ENCODE measurements at regions not wholly inside any gene's neighbourhood (a gene's known extent, or its start where the extent isn't known, plus 50 kb on each side); places are given as distances from the start of the nearest gene placed in this dataset.

DNA sequence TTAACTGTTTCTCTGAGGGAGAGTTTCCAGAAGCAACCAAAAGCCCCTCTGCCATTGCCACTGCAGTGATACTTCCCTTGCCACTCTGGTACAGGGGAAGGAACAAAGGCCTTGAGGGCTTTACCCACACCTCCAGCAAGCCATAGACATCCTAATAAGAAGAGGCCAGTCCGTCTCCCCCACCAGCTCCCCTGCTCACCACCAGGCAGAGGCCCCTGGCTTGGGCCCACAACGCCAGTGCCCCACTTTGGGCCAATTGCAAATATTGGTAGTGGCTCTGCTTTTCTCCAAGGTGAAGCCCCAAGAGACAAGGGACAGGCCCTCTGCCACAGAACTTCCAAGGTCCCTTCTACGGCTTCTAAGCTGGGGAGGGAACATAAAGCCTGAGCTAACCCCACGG lies 833.0 kb downstream of the DACH1 start:
- no peak overlapping the region for H3K27ac ChIP-seq (ENCODE audit: low read depth, low read length)
- H3K36me3 ChIP-seq (ENCODE audit: control insufficient read depth in 5 of 5, insufficient read depth in 5 of 5, low read length in 5 of 5) = no peaks in the 10 kb centered on the region
- no peak overlapping the region for H3K4me3 ChIP-seq (ENCODE audit: low read depth in 1 of 5, low read length in 5 of 5)
- no peak overlapping the region for H3K9ac ChIP-seq (ENCODE audit: low read length in 5 of 5)
- peaks cover 0 to 13% (median 5%) of the 10 kb centered on the region in 5 donors for H3K9me3 ChIP-seq (ENCODE audit: control insufficient read depth in 5 of 5, low read length in 5 of 5)
- H3K27me3 ChIP-seq (ENCODE audit: control insufficient read depth in 5 of 5, insufficient read depth in 4 of 5, low read length in 5 of 5) = no peaks in the 10 kb centered on the region
- H3K4me1 ChIP-seq (ENCODE audit: control insufficient read depth in 5 of 5, insufficient read depth in 5 of 5, low read length in 5 of 5) = no peaks in the 10 kb centered on the region

GRCh38 chr13:71033026-71033425 lies 834.0 kb downstream of the DACH1 start:
- Histone ChIP-seq H3K4me1 (ENCODE audit: control insufficient read depth in 5 of 5, insufficient read depth in 5 of 5, low read length in 5 of 5) (no peaks in the 10 kb centered on the region), H3K27ac (ENCODE audit: low read depth, low read length) (no peak overlapping the region), H3K36me3 (ENCODE audit: control insufficient read depth in 5 of 5, insufficient read depth in 5 of 5, low read length in 5 of 5) (no peaks in the 10 kb centered on the region), H3K27me3 (ENCODE audit: control insufficient read depth in 5 of 5, insufficient read depth in 4 of 5, low read length in 5 of 5) (no peaks in the 10 kb centered on the region), H3K9ac (ENCODE audit: low read length in 5 of 5) (no peak overlapping the region), H3K4me3 (ENCODE audit: low read depth in 1 of 5, low read length in 5 of 5) (no peak overlapping the region), H3K9me3 (ENCODE audit: control insufficient read depth in 5 of 5, low read length in 5 of 5) (peaks cover 0 to 14% (median 7%) of the 10 kb centered on the region in 5 donors)

GRCh38 chr13:71030784-71031183 lies 836.2 kb downstream of the DACH1 start:
- peaks cover 0 to 18% (median 10%) of the 10 kb centered on the region in 5 donors for H3K9me3 ChIP-seq (ENCODE audit: control insufficient read depth in 5 of 5, low read length in 5 of 5)
- H3K9ac ChIP-seq (ENCODE audit: low read length in 5 of 5) = no peak overlapping the region

GRCh38 chr13:71028884-71029283 lies 838.1 kb downstream of the DACH1 start:
- H3K9ac ChIP-seq (ENCODE audit: low read length in 5 of 5) = no peak overlapping the region
- H3K27ac ChIP-seq (ENCODE audit: low read depth, low read length) = no peak overlapping the region
- no peaks in the 10 kb centered on the region for H3K36me3 ChIP-seq (ENCODE audit: control insufficient read depth in 5 of 5, insufficient read depth in 5 of 5, low read length in 5 of 5)
- no peaks in the 10 kb centered on the region for H3K27me3 ChIP-seq (ENCODE audit: control insufficient read depth in 5 of 5, insufficient read depth in 4 of 5, low read length in 5 of 5)
- no peaks in the 10 kb centered on the region for H3K4me1 ChIP-seq (ENCODE audit: control insufficient read depth in 5 of 5, insufficient read depth in 5 of 5, low read length in 5 of 5)
- peaks cover 0 to 15% (median 10%) of the 10 kb centered on the region in 5 donors for H3K9me3 ChIP-seq (ENCODE audit: control insufficient read depth in 5 of 5, low read length in 5 of 5)
- H3K4me3 ChIP-seq (ENCODE audit: low read depth in 1 of 5, low read length in 5 of 5) = no peak overlapping the region

More at GRCh38 chr13:71030784-71031183, 836.2 kb downstream of the DACH1 start:
- Histone ChIP-seq H3K4me3 (ENCODE audit: low read depth in 1 of 5, low read length in 5 of 5) (no peak overlapping the region), H3K27me3 (ENCODE audit: control insufficient read depth in 5 of 5, insufficient read depth in 4 of 5, low read length in 5 of 5) (no peaks in the 10 kb centered on the region), H3K36me3 (ENCODE audit: control insufficient read depth in 5 of 5, insufficient read depth in 5 of 5, low read length in 5 of 5) (no peaks in the 10 kb centered on the region), H3K4me1 (ENCODE audit: control insufficient read depth in 5 of 5, insufficient read depth in 5 of 5, low read length in 5 of 5) (no peaks in the 10 kb centered on the region), H3K27ac (ENCODE audit: low read depth, low read length) (no peak overlapping the region)

DNA sequence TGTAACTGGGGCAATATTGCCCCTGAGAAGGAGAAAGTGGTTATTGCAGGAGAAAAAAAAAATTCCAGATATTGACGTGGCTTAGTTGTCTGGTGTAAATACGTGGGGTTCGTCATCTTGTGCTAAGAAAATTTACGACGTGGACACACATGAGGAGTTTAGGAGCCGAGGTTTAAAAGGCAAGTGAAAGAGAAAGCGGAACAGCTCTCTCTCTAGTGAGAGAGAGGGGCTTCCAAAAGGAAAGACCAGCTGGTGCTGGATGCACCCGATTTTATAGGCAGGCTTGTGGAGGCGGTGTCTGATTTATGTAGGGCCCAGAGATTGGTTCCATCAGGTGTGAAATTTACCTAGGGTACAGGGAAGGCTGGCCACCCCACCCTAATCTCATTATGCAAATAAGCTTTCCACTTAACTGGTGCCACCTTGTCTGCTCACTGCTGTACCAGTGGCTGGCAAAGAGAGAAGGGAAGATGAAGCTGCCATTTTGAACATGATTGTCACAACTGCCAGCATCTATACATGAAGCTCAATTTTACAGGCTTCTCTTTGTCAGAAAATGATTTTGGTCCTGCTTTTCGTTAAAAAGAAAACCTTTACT lies 845.1 kb downstream of the DACH1 start:
- H3K9ac ChIP-seq (ENCODE audit: low read length in 5 of 5) = no peak overlapping the region
- H3K4me3 ChIP-seq (ENCODE audit: low read depth in 1 of 5, low read length in 5 of 5) = no peak overlapping the region
- H3K4me1 ChIP-seq (ENCODE audit: control insufficient read depth in 5 of 5, insufficient read depth in 5 of 5, low read length in 5 of 5) = no peaks in the 10 kb centered on the region
- no peak overlapping the region for H3K27ac ChIP-seq (ENCODE audit: low read depth, low read length)
- no peaks in the 10 kb centered on the region for H3K27me3 ChIP-seq (ENCODE audit: control insufficient read depth in 5 of 5, insufficient read depth in 4 of 5, low read length in 5 of 5)
- no peaks in the 10 kb centered on the region for H3K36me3 ChIP-seq (ENCODE audit: control insufficient read depth in 5 of 5, insufficient read depth in 5 of 5, low read length in 5 of 5)
- no peaks in the 10 kb centered on the region for H3K9me3 ChIP-seq (ENCODE audit: control insufficient read depth in 5 of 5, low read length in 5 of 5)

DNA sequence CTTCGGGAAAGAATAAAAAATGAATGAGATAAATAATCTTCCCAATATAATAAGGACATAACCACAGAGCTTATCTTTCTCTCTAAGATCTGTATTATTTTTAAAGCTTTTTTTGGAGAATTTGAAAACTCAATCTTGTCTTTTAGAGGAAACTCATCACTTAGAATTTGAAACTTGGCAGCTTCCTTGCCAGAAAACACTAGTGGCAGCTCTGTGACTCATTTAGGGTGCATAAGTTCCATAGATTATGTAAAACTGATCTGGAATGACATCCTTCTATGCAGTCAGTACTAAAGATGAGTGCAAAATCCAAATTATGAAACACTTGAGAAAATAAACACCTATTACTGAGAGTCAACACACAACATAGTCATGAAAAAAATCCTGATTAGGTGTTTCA lies 848.0 kb downstream of the DACH1 start:
- no peaks in the 10 kb centered on the region for H3K36me3 ChIP-seq (ENCODE audit: control insufficient read depth in 5 of 5, insufficient read depth in 5 of 5, low read length in 5 of 5)
- no peaks in the 10 kb centered on the region for H3K9me3 ChIP-seq (ENCODE audit: control insufficient read depth in 5 of 5, low read length in 5 of 5)
- no peak overlapping the region for H3K4me3 ChIP-seq (ENCODE audit: low read depth in 1 of 5, low read length in 5 of 5)
- no peaks in the 10 kb centered on the region for H3K27me3 ChIP-seq (ENCODE audit: control insufficient read depth in 5 of 5, insufficient read depth in 4 of 5, low read length in 5 of 5)
- H3K4me1 ChIP-seq (ENCODE audit: control insufficient read depth in 5 of 5, insufficient read depth in 5 of 5, low read length in 5 of 5) = no peaks in the 10 kb centered on the region
- no peak overlapping the region for H3K27ac ChIP-seq (ENCODE audit: low read depth, low read length)
- H3K9ac ChIP-seq (ENCODE audit: low read length in 5 of 5) = no peak overlapping the region

- Histone ChIP-seq H3K4me3 (ENCODE audit: low read depth in 1 of 5, low read length in 5 of 5) (no peak overlapping the region), H3K27me3 (ENCODE audit: control insufficient read depth in 5 of 5, insufficient read depth in 4 of 5, low read length in 5 of 5) (no peaks in the 10 kb centered on the region), H3K9ac (ENCODE audit: low read length in 5 of 5) (no peak overlapping the region), H3K27ac (ENCODE audit: low read depth, low read length) (no peak overlapping the region), H3K4me1 (ENCODE audit: control insufficient read depth in 5 of 5, insufficient read depth in 5 of 5, low read length in 5 of 5) (no peaks in the 10 kb centered on the region), H3K36me3 (ENCODE audit: control insufficient read depth in 5 of 5, insufficient read depth in 5 of 5, low read length in 5 of 5) (no peaks in the 10 kb centered on the region), H3K9me3 (ENCODE audit: control insufficient read depth in 5 of 5, low read length in 5 of 5) (no peaks in the 10 kb centered on the region)
Observed at GRCh38 chr13:71018544-71018943, 848.5 kb downstream of the DACH1 start.

GRCh38 chr13:71017607-71018006 lies 849.4 kb downstream of the DACH1 start:
- Histone ChIP-seq H3K4me1 (ENCODE audit: control insufficient read depth in 5 of 5, insufficient read depth in 5 of 5, low read length in 5 of 5) (no peaks in the 10 kb centered on the region), H3K27me3 (ENCODE audit: control insufficient read depth in 5 of 5, insufficient read depth in 4 of 5, low read length in 5 of 5) (no peaks in the 10 kb centered on the region), H3K27ac (ENCODE audit: low read depth, low read length) (no peak overlapping the region), H3K4me3 (ENCODE audit: low read depth in 1 of 5, low read length in 5 of 5) (no peak overlapping the region), H3K9me3 (ENCODE audit: control insufficient read depth in 5 of 5, low read length in 5 of 5) (no peaks in the 10 kb centered on the region), H3K9ac (ENCODE audit: low read length in 5 of 5) (no peak overlapping the region), H3K36me3 (ENCODE audit: control insufficient read depth in 5 of 5, insufficient read depth in 5 of 5, low read length in 5 of 5) (no peaks in the 10 kb centered on the region)

DNA sequence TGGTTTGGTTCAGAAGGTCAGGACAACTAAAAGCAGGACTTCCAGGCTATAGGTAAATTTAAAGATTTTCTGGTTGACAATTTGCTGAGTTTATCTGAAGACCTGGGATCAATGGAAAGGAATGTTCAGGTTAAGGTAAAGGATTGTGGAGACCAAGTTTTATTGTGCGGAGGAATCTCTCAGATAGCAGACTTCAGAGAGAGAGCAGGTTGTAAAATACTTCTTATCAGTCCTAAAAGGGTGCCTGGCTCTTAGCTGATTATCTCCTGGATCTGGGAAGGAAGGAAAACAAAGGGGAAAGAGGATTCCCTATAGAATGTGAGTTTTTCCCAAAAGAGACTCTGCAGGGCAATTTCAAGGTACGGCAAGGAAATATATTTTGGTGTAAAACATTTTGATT lies 851.5 kb downstream of the DACH1 start:
- no peaks in the 10 kb centered on the region for H3K4me1 ChIP-seq (ENCODE audit: control insufficient read depth in 5 of 5, insufficient read depth in 5 of 5, low read length in 5 of 5)
- H3K27me3 ChIP-seq (ENCODE audit: control insufficient read depth in 5 of 5, insufficient read depth in 4 of 5, low read length in 5 of 5) = no peaks in the 10 kb centered on the region
- H3K9ac ChIP-seq (ENCODE audit: low read length in 5 of 5) = no peak overlapping the region
- H3K4me3 ChIP-seq (ENCODE audit: low read depth in 1 of 5, low read length in 5 of 5) = no peak overlapping the region
- H3K27ac ChIP-seq (ENCODE audit: low read depth, low read length) = no peak overlapping the region
- H3K36me3 ChIP-seq (ENCODE audit: control insufficient read depth in 5 of 5, insufficient read depth in 5 of 5, low read length in 5 of 5) = no peaks in the 10 kb centered on the region
- no peaks in the 10 kb centered on the region for H3K9me3 ChIP-seq (ENCODE audit: control insufficient read depth in 5 of 5, low read length in 5 of 5)

DNA sequence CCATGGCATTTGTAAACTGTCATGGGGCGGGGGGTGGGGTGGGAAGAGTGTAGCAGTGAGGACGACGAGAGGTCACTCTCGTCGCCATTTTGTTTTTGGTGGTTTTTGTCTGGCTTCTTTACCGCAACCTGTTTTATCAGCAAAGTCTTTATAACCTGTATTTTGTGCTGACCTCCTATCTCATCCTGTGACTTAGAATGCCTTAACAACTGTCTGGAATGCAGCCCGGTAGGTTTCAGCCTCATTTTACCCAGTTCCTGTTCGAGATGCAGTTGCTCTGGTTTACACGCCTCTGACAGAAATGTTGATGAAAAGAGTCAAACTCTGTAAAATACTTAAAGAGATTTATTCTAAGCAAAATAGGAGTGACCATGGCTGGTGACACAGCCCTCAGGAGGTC lies 852.0 kb downstream of the DACH1 start:
- Histone ChIP-seq H3K36me3 (ENCODE audit: control insufficient read depth in 5 of 5, insufficient read depth in 5 of 5, low read length in 5 of 5) (no peaks in the 10 kb centered on the region), H3K27me3 (ENCODE audit: control insufficient read depth in 5 of 5, insufficient read depth in 4 of 5, low read length in 5 of 5) (no peaks in the 10 kb centered on the region), H3K4me1 (ENCODE audit: control insufficient read depth in 5 of 5, insufficient read depth in 5 of 5, low read length in 5 of 5) (no peaks in the 10 kb centered on the region), H3K27ac (ENCODE audit: low read depth, low read length) (no peak overlapping the region), H3K9ac (ENCODE audit: low read length in 5 of 5) (no peak overlapping the region), H3K4me3 (ENCODE audit: low read depth in 1 of 5, low read length in 5 of 5) (peak overlapping the region in 2 of 5 donors; percentile 35 to 50), H3K9me3 (ENCODE audit: control insufficient read depth in 5 of 5, low read length in 5 of 5) (no peaks in the 10 kb centered on the region)

DNA sequence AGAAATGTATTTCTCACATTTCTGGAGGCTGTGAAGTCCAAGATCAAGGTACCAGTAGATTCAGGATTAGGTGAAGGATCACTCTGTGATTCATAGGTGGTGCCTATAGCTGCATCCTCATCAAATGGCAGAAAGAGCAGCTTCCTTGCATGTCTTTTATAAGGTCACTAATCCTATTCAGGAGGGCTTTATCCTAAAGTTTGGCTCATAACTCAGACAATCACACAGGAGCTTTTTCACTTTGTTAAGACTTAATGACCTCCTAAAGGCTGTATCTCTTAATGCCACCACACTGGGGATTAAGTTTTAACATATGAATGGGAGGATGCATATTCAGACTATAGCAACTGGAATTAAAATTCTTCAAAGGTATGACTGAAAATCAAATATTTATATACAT lies 861.1 kb downstream of the DACH1 start:
- Histone ChIP-seq H3K9me3 (ENCODE audit: control insufficient read depth in 5 of 5, low read length in 5 of 5) (peaks cover 0 to 6% (median 4%) of the 10 kb centered on the region in 5 donors), H3K27ac (ENCODE audit: low read depth, low read length) (no peak overlapping the region), H3K9ac (ENCODE audit: low read length in 5 of 5) (no peak overlapping the region), H3K4me1 (ENCODE audit: control insufficient read depth in 5 of 5, insufficient read depth in 5 of 5, low read length in 5 of 5) (no peaks in the 10 kb centered on the region), H3K36me3 (ENCODE audit: control insufficient read depth in 5 of 5, insufficient read depth in 5 of 5, low read length in 5 of 5) (no peaks in the 10 kb centered on the region), H3K27me3 (ENCODE audit: control insufficient read depth in 5 of 5, insufficient read depth in 4 of 5, low read length in 5 of 5) (no peaks in the 10 kb centered on the region), H3K4me3 (ENCODE audit: low read depth in 1 of 5, low read length in 5 of 5) (no peak overlapping the region)

Data from subcutaneous abdominal adipose tissue (tissue), 5 donors.